Liver (tissue), 3 donors: ENCODE measurements at regions not wholly inside any gene's neighbourhood (a gene's known extent, or its start where the extent isn't known, plus 50 kb on each side); places are given as distances from the start of the nearest gene placed in this dataset.

Source experiments
- CTCF ChIP-seq: fragments of 150-350 bp; IDR thresholded peaks from 2 replicates; pipeline ENCODE4 v1.5.1; 2017; ENCODE audit warnings: improper control_type of control experiment, low read depth, low read length; ENCODE audit not compliant: missing input control
- FOXA1 ChIP-seq: IDR thresholded peaks from 2 replicates; pipeline ENCODE4 v1.6.1; 2016; ENCODE audit warnings: antibody characterized with exemption
- FOXA2 ChIP-seq: IDR thresholded peaks from 2 replicates; pipeline ENCODE4 v1.6.1; 2016; ENCODE audit warnings: antibody characterized with exemption
- GABPA ChIP-seq, 2 donors: IDR thresholded peaks in 1 of 2; conservative IDR thresholded peaks in 1 of 2; 2 replicates each; pipeline ENCODE4 v1.6.1; 2016; ENCODE audit warnings: antibody characterized with exemption in 2 of 2, mild to moderate bottlenecking in 1 of 2, moderate library complexity in 1 of 2
- HNF4A ChIP-seq, 2 donors: conservative IDR thresholded peaks; 2 replicates each; pipeline ENCODE4 v1.6.1; 2016; ENCODE audit warnings: antibody characterized with exemption in 2 of 2, mild to moderate bottlenecking in 2 of 2
- HNF4G ChIP-seq: IDR thresholded peaks from 2 replicates; pipeline ENCODE4 v1.6.1; 2016; ENCODE audit warnings: antibody characterized with exemption
- JUND ChIP-seq, 2 donors: IDR thresholded peaks; 2 replicates each; pipeline ENCODE4 v1.6.1; 2016; ENCODE audit warnings: antibody characterized with exemption in 2 of 2
- NR2F2 ChIP-seq: IDR thresholded peaks from 2 replicates; pipeline ENCODE4 v1.6.1; 2016; ENCODE audit warnings: antibody characterized with exemption
- RAD21 ChIP-seq, 2 donors: IDR thresholded peaks; 2 replicates each; pipeline ENCODE4 v1.6.1; 2016; ENCODE audit warnings: antibody characterized with exemption in 2 of 2, mild to moderate bottlenecking in 2 of 2
- REST ChIP-seq: IDR thresholded peaks from 2 replicates; pipeline ENCODE4 v1.6.1; 2016; ENCODE audit warnings: antibody characterized with exemption, mild to moderate bottlenecking
- YY1 ChIP-seq: IDR thresholded peaks from 2 replicates; pipeline ENCODE4 v1.6.1; 2016; ENCODE audit warnings: antibody characterized with exemption, mild to moderate bottlenecking
- ZBTB33 ChIP-seq: IDR thresholded peaks from 2 replicates; pipeline ENCODE4 v1.6.1; 2016; ENCODE audit warnings: antibody characterized with exemption
- TF ChIP-seq, protein P1 (sequence below): IDR thresholded peaks from 2 replicates; pipeline ENCODE4 v1.6.1; 2016; ENCODE audit warnings: antibody characterized with exemption
- donor health status: healthy.
- donor health status: healthy.

DNA sequence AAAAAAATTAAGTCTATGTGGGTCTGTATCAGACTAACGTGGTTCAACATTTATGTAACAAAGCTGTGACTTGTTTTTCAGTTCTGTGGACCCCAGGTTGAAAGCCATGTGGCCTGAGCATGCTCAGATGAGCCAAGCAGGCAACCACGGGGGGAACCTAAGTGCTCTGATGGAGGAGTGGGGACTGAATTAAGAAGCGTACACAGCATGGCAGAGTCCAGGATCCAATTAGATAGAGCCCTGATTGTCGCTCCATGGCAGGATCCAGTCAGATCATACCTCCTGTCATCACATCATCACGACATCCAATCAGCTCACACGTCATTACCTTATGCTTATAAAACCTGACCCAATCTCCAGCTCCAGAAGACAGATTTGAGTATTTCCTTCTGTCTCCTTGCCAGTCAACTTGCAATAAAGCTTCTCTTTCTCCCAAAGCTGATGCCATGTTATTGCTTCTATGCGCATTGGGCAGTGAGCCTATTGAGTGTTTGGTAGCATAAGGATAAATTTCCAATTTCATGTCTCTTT lies 1013.1 kb upstream of the TMEM132C start:
- TF ChIP-seq CTCF (no peak), REST (no peak), FOXA1 (no peak), NR2F2 (no peak), JUND (IDR thresholded peaks at IDR 0.05) (no peak), HNF4G (no peak), GABPA (IDR thresholded peaks at IDR 0.05 in 1 of 2, conservative IDR thresholded peaks at IDR 0.05 in 1 of 2) (no peak), HNF4A (conservative IDR thresholded peaks at IDR 0.05) (no peak), FOXA2 (no peak), RAD21 (IDR thresholded peaks at IDR 0.05) (no peak), ZBTB33 (no peak), YY1 (no peak)
- TF ChIP-seq, protein P1, sequence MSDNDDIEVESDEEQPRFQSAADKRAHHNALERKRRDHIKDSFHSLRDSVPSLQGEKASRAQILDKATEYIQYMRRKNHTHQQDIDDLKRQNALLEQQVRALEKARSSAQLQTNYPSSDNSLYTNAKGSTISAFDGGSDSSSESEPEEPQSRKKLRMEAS, result no peak
